Glutamatergic neuron (in vitro differentiated cells): ENCODE measurements at regions not wholly inside any gene's neighbourhood (a gene's known extent, or its start where the extent isn't known, plus 50 kb on each side); places are given as distances from the start of the nearest gene placed in this dataset.
"Not testable (repeated sequence)": the region's sequence is repeated elsewhere in the genome, so short reads cannot be mapped to it uniquely, and the experiment has no call there.

ENCODE experiments used
- DNase-seq: peaks from one replicate; pipeline ENCODE4 v3.0.0; 2022
- H3K27ac Mint-ChIP-seq: one replicate; pipeline ENCODE4 v1.8.0; 2020; ENCODE audit warnings: mild to moderate bottlenecking, mixed read lengths, inconsistent platforms; ENCODE audit not compliant: unreplicated experiment
- H3K27me3 Mint-ChIP-seq: one replicate; pipeline ENCODE4 v1.8.0; 2020; ENCODE audit warnings: mild to moderate bottlenecking, moderate library complexity, mixed read lengths, inconsistent platforms; ENCODE audit not compliant: unreplicated experiment
- H3K36me3 Mint-ChIP-seq: one replicate; pipeline ENCODE4 v1.8.0; 2020; ENCODE audit warnings: mild to moderate bottlenecking, mixed read lengths, inconsistent platforms; ENCODE audit not compliant: unreplicated experiment
- H3K4me1 Mint-ChIP-seq: one replicate; pipeline ENCODE4 v1.8.0; 2020; ENCODE audit warnings: mild to moderate bottlenecking, low read depth, mixed read lengths, inconsistent platforms; ENCODE audit not compliant: unreplicated experiment
- H3K4me3 Mint-ChIP-seq: one replicate; pipeline ENCODE4 v1.8.0; 2020; ENCODE audit warnings: mild to moderate bottlenecking, mixed read lengths, inconsistent platforms; ENCODE audit not compliant: unreplicated experiment
- H3K9me3 Mint-ChIP-seq: one replicate; pipeline ENCODE4 v1.8.0; 2020; ENCODE audit warnings: mild to moderate bottlenecking, moderate library complexity, mixed read lengths, inconsistent platforms; ENCODE audit not compliant: unreplicated experiment
- CTCF ChIP-seq: fragments of 200-600 bp; sonication (generic); IDR thresholded peaks from one replicate; pipeline ENCODE4 v1.5.0; 2021; ENCODE audit not compliant: partially characterized antibody, unreplicated experiment

GRCh38 chr3:75894234-75894633 lies 108.9 kb upstream of the ZNF717 start:
- Mint-ChIP-seq H3K9me3 (no peaks in the 10 kb centered on the region), H3K4me3 (no peak overlapping the region), H3K27ac (no peak overlapping the region), H3K4me1 (peaks cover 3% of the 10 kb centered on the region), H3K36me3 (no peaks in the 10 kb centered on the region), H3K27me3 (no peaks in the 10 kb centered on the region)
- TF ChIP-seq CTCF: no peak
- no peak for DNase-seq

- Mint-ChIP-seq H3K27ac (no peak overlapping the region), H3K36me3 (no peaks in the 10 kb centered on the region), H3K9me3 (no peaks in the 10 kb centered on the region), H3K4me1 (peaks cover 3% of the 10 kb centered on the region), H3K4me3 (no peak overlapping the region), H3K27me3 (no peaks in the 10 kb centered on the region)
- TF ChIP-seq CTCF: no peak
- no peak for DNase-seq
Measured at GRCh38 chr3:75896265-75896664, 110.9 kb upstream of the ZNF717 start.

GRCh38 chr3:75901446-75901845 lies 116.1 kb upstream of the ZNF717 start:
- H3K27me3 Mint-ChIP-seq, H3K4me3 Mint-ChIP-seq, H3K27ac Mint-ChIP-seq, H3K9me3 Mint-ChIP-seq, H3K4me1 Mint-ChIP-seq, DNase-seq, H3K36me3 Mint-ChIP-seq: not testable (repeated sequence)

- Mint-ChIP-seq H3K36me3 (no peaks in the 10 kb centered on the region), H3K27ac (no peak overlapping the region), H3K9me3 (no peaks in the 10 kb centered on the region), H3K27me3 (no peaks in the 10 kb centered on the region), H3K4me1 (no peaks in the 10 kb centered on the region), H3K4me3 (peak overlapping the region; percentile 89)
- peak; percentile 84 for DNase-seq
- peak; percentile 11 for TF ChIP-seq CTCF
Measured at GRCh38 chr3:75906555-75907112, 121.3 kb upstream of the ZNF717 start.

GRCh38 chr3:75913800-75914350 lies 128.5 kb upstream of the ZNF717 start:
- H3K4me1 Mint-ChIP-seq: peaks cover 5% of the 10 kb centered on the region
- TF ChIP-seq CTCF: no peak
- H3K27me3 Mint-ChIP-seq: no peaks in the 10 kb centered on the region
- H3K4me3 Mint-ChIP-seq: no peak overlapping the region
- no peak for DNase-seq
- peaks cover 1% of the 10 kb centered on the region for H3K9me3 Mint-ChIP-seq
- H3K27ac Mint-ChIP-seq: no peak overlapping the region
- H3K36me3 Mint-ChIP-seq: no peaks in the 10 kb centered on the region

- H3K27me3 Mint-ChIP-seq, H3K27ac Mint-ChIP-seq, H3K36me3 Mint-ChIP-seq, H3K9me3 Mint-ChIP-seq, H3K4me3 Mint-ChIP-seq, H3K4me1 Mint-ChIP-seq, DNase-seq: not testable (repeated sequence)
Measured at GRCh38 chr3:75914741-75915140, 129.4 kb upstream of the ZNF717 start.
